ENCODE measurements at regions not wholly inside any gene's neighbourhood (a gene's known extent, or its start where the extent isn't known, plus 50 kb on each side); places are given as distances from the start of the nearest gene placed in this dataset.
"Not testable (repeated sequence)": the region's sequence is repeated elsewhere in the genome, so short reads cannot be mapped to it uniquely, and the experiment has no call there.

DNA sequence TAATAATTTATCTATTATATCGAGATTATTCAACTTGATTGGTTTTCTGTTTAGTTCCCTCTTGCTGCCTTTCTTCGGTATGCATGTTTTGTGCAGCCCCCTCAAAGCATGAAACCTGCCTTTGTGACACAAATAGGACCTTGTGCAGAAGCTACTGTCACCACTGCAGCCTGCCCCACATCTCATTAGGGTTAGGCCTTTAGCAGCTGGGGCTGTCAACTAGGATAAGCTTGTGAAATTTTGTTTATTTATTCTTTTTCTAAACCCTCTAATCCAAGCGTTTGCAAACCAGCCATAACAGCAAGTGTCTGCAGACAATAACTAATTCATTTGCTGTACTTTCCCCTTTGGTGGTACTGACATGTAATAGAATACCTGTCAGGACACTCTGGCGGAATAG is 258.9 kb downstream of the RCHY1 start:
- TF ChIP-seq, protein P1, sequence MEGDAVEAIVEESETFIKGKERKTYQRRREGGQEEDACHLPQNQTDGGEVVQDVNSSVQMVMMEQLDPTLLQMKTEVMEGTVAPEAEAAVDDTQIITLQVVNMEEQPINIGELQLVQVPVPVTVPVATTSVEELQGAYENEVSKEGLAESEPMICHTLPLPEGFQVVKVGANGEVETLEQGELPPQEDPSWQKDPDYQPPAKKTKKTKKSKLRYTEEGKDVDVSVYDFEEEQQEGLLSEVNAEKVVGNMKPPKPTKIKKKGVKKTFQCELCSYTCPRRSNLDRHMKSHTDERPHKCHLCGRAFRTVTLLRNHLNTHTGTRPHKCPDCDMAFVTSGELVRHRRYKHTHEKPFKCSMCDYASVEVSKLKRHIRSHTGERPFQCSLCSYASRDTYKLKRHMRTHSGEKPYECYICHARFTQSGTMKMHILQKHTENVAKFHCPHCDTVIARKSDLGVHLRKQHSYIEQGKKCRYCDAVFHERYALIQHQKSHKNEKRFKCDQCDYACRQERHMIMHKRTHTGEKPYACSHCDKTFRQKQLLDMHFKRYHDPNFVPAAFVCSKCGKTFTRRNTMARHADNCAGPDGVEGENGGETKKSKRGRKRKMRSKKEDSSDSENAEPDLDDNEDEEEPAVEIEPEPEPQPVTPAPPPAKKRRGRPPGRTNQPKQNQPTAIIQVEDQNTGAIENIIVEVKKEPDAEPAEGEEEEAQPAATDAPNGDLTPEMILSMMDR (IDR thresholded peaks at IDR 0.05; ENCODE audit: borderline replicate concordance, control extremely low read depth, extremely low read depth, insufficient read depth, missing control alignments), result no peak
- DNase-seq (ENCODE audit: low spot score), result no peak
- in situ Hi-C loops (cut with MboI; ENCODE audit: low sequenced_read_pairs, unreplicated experiment), result no loop called here

DNA sequence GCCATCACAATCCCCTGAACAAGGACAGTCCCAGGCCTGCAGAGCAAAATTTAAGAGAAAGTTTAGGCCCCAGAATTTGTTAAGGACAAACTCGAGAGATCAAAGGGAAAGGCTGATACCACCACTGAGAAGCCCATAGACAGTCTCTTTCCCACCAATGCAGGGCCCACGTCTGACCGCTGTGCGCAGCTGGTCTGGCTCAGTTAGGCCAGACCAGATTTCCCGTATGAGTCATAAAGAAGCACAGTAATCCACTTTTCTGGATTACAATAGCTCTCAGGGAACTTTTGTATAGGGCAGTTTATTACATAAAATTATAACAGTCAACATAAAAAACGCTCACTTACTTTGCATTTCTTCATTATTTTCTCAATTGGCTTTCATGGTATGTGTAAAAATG is 259.5 kb downstream of the RCHY1 start:
- in situ Hi-C loops (cut with MboI; ENCODE audit: low sequenced_read_pairs, unreplicated experiment), result no loop called here
- TF ChIP-seq, protein P1 (IDR thresholded peaks at IDR 0.05; ENCODE audit: borderline replicate concordance, control extremely low read depth, extremely low read depth, insufficient read depth, missing control alignments), result no peak

DNA sequence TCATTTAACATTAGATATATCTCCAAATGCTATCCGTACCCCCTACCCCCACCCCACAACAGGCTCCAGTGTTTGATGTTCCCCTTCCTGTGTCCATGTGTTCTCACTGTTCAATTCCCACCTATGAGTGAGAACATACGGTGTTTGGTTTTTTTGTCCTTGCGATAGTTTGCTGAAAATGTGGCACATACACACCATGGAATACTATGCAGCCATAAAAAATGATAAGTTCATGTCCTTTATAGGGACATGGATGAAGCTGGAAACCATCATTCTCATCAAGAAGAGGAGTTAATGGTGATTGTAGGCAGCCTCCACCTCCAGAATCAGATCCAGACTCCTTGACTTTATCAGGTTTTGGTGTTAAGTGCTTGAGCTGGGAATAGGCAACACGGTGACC is 261.1 kb downstream of the RCHY1 start:
- in situ Hi-C loops (cut with MboI; ENCODE audit: low sequenced_read_pairs, unreplicated experiment); DNase-seq (ENCODE audit: low spot score): not testable (repeated sequence)

More for the DNA sequence above, 259.5 kb downstream of the RCHY1 start:
- DNase-seq (ENCODE audit: low spot score), result no peak

DNA sequence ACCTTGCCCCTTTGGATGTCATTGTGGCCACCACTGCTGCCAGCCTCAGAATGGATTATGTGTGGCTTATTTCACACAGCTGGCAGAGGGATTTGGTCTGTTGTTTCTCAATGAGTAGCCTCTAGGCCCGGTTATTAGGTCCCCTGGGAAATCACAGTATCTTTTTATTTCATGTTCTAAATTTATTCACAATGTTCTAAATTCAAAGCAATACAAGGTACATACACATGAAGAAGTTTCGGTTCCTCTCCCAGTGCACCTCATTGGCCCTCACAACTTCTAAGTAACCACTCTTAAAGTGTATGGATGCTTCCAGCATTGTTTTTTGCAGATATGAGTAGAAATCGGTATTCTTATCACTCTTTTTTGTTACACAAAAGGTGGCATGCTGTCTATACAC is 262.7 kb downstream of the RCHY1 start:
- DNase-seq (ENCODE audit: low spot score), result peak; percentile 15
- in situ Hi-C loops (cut with MboI; ENCODE audit: low sequenced_read_pairs, unreplicated experiment), result no loop called here
- TF ChIP-seq, protein P1 (IDR thresholded peaks at IDR 0.05; ENCODE audit: borderline replicate concordance, control extremely low read depth, extremely low read depth, insufficient read depth, missing control alignments), result no peak

DNA sequence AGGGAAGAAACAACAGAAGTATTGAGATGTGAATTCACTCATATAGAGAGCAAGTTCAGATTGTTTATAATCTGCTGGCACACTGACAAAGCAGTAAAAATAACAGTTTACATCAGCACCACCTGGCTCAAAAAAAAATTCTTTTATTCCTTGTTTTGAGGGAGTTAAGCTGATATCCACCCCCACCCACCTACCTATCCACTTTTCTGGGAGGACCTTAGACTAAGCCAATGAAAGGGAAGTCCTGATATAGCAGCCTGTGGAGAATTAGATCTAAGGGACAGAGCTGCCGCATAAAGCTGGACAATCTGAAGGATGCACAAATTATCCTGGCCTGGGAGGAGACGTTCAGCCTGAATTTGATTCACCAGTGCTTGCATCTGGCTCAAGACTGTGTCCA is 264.5 kb downstream of the RCHY1 start:
- TF ChIP-seq, protein P1 (IDR thresholded peaks at IDR 0.05; ENCODE audit: borderline replicate concordance, control extremely low read depth, extremely low read depth, insufficient read depth, missing control alignments), result no peak
- no peak for DNase-seq (ENCODE audit: low spot score)
- in situ Hi-C loops (cut with MboI; ENCODE audit: low sequenced_read_pairs, unreplicated experiment), result no loop called here

DNA sequence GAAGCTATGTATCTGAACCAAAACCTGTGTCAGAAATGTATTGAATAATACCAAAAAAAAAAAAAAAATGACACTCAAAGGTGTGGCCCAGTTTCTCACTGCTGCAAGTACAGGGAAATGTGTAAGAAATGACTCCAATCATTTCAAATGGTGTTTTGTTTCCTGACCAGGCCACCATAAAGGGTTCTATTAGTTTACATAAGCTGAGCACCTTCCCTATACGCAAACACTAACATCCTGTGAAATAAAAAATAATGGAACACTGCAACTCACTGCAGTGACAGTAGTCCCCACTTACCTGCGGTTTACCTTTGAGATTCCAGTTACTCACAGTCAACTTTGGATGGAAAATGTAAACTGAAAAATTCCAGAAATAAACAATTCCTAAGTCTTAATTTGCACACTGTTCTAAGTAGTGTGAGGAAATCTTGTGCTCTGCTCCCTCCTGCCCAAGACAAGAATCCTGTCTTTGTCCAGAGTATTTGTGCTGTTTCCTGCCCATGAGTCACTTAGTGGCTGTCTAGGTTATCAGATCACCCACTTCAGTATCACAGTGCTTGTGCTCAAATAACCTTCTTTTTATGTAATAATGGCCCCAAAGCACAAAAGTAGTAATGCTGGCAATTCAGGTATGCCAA is 265.3 kb downstream of the RCHY1 start:
- TF ChIP-seq, protein P1 (IDR thresholded peaks at IDR 0.05; ENCODE audit: borderline replicate concordance, control extremely low read depth, extremely low read depth, insufficient read depth, missing control alignments), result no peak
- in situ Hi-C loops (cut with MboI; ENCODE audit: low sequenced_read_pairs, unreplicated experiment), result no loop called here
- no peak for DNase-seq (ENCODE audit: low spot score)

DNA sequence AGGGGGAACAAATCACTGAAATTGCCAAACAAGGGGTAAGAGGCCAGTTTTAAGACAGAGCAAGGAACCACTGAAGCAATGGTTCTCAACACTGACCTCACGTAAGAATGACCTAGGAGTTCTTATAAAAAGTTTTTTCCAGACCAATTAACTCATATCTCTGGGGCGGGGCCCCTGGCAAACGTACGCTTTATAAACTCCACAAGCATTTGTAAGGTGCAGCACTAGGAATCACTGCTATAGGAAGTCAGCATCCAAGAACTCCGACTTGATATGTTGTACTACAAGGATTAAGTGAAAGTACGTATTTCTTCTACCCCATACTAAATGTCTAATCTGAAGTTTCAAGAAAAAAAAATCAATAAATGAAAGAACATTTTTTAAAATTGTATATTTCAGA is 269.9 kb downstream of the RCHY1 start:
- TF ChIP-seq, protein P1 (IDR thresholded peaks at IDR 0.05; ENCODE audit: borderline replicate concordance, control extremely low read depth, extremely low read depth, insufficient read depth, missing control alignments), result no peak
- in situ Hi-C loops (cut with MboI; ENCODE audit: low sequenced_read_pairs, unreplicated experiment), result no loop called here
- no peak for DNase-seq (ENCODE audit: low spot score)
